Gastrocnemius medialis (tissue), 4 donors: ENCODE measurements at regions not wholly inside any gene's neighbourhood (a gene's known extent, or its start where the extent isn't known, plus 50 kb on each side); places are given as distances from the start of the nearest gene placed in this dataset.

Experiments used
- ATAC-seq, 2 donors: fragments of 150-250 bp; one replicate each; pipeline ENCODE4 v1.9.1; 2016
- DNase-seq, 2 donors: peaks; one replicate each; pipeline ENCODE4 v3.0.0-alpha.2; 2019
- H3K27ac ChIP-seq, 4 donors: fragments of 200-600 bp; sonication (generic); 1 replicate in 1 of 4; 2 replicates in 3 of 4; pipeline ENCODE4 v1.5.1; 2016 to 2018; ENCODE audit warnings: mild to moderate bottlenecking in 2 of 4, moderate library complexity in 1 of 4
- H3K27me3 ChIP-seq, 3 donors: fragments of 200-600 bp; sonication (generic) in 2 of 3; 1 replicate in 1 of 3; 2 replicates in 2 of 3; pipeline versions ENCODE4 v1.5.1 to v1.6.0; 2016 to 2019; ENCODE audit warnings: mild to moderate bottlenecking in 1 of 3, moderate library complexity in 1 of 3
- H3K36me3 ChIP-seq, 2 donors: fragments of 200-600 bp; sonication (generic) in 1 of 2; one replicate each; pipeline ENCODE4 v1.5.1; 2017 to 2018
- H3K4me1 ChIP-seq, 2 donors: fragments of 200-600 bp; sonication (generic) in 1 of 2; one replicate each; pipeline ENCODE4 v1.5.1; 2016 to 2017; ENCODE audit warnings: mild to moderate bottlenecking in 2 of 2
- H3K4me3 ChIP-seq, 4 donors: fragments of 200-600 bp; sonication (generic) in 3 of 4; 1 replicate in 1 of 4; 2 replicates in 3 of 4; pipeline ENCODE4 v1.5.1; 2016 to 2019; ENCODE audit warnings: mild to moderate bottlenecking in 2 of 4
- H3K9me3 ChIP-seq, 3 donors: fragments of 200-600 bp; sonication (generic) in 2 of 3; 1 replicate in 1 of 3; 2 replicates in 2 of 3; pipeline ENCODE4 v1.5.1; 2016 to 2019
- POLR2A ChIP-seq, 2 donors: fragments of 450-650 bp; IDR thresholded peaks; one replicate each; pipeline ENCODE4 v1.6.1; 2017; ENCODE audit warnings: antibody characterized with exemption in 2 of 2, mild to moderate bottlenecking in 2 of 2, moderate library complexity in 2 of 2
- in situ Hi-C, 4 donors: fragments of 200-750 bp; cut with MboI; loops; one replicate each; pipeline versions ENCODE4 v1.15.0 to v1.8.0; 2017; ENCODE audit warnings: low sequenced_read_pairs in 4 of 4
- intact Hi-C: fragments of 100-400 bp; cut with DNase I; formaldehyde crosslinking; loops from one replicate; pipeline ENCODE4 v1.15.1; 2023; ENCODE audit warnings: low total_unique reads
- TF ChIP-seq, protein P1 (sequence below), 5 experiments: fragments of 450-650 bp in 3 of 5; fragments of 200-600 bp in 2 of 5; sonication (generic) in 2 of 5; IDR thresholded peaks in 4 of 5; conservative IDR thresholded peaks in 1 of 5; 1 replicate in 4 of 5; 2 replicates in 1 of 5; pipeline ENCODE4 v1.5.1; 2016 to 2019; ENCODE audit warnings: antibody characterized with exemption in 5 of 5, mild to moderate bottlenecking in 3 of 5, moderate library complexity in 3 of 5

DNA sequence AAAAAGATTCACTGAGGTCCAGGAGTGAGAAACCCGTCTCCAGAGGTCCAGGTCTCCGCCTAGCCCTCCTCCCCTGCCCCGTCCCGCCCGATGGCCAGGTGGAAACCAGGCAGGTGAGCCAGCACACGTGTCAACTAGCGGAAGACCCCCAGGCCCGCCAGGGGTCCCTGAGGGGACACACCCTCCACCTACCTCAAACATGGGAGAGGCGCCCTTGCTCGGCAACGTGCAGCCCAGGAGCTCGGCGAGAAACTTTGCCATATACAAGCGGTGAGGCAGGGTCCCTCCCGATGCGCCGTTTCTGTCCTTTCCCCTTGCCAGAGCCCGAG, 330.0 kb downstream of the HNRNPD start:
- no peak for TF ChIP-seq POLR2A (IDR thresholded peaks at IDR 0.05)
- TF ChIP-seq, protein P1, sequence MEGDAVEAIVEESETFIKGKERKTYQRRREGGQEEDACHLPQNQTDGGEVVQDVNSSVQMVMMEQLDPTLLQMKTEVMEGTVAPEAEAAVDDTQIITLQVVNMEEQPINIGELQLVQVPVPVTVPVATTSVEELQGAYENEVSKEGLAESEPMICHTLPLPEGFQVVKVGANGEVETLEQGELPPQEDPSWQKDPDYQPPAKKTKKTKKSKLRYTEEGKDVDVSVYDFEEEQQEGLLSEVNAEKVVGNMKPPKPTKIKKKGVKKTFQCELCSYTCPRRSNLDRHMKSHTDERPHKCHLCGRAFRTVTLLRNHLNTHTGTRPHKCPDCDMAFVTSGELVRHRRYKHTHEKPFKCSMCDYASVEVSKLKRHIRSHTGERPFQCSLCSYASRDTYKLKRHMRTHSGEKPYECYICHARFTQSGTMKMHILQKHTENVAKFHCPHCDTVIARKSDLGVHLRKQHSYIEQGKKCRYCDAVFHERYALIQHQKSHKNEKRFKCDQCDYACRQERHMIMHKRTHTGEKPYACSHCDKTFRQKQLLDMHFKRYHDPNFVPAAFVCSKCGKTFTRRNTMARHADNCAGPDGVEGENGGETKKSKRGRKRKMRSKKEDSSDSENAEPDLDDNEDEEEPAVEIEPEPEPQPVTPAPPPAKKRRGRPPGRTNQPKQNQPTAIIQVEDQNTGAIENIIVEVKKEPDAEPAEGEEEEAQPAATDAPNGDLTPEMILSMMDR (IDR thresholded peaks at IDR 0.05 in 4 of 5, conservative IDR thresholded peaks at IDR 0.05 in 1 of 5), result no peak
- Histone ChIP-seq H3K9me3 (no peaks in the 10 kb centered on the region), H3K27ac (no peak overlapping the region), H3K4me3 (peak overlapping the region in 3 of 4 donors; percentile 27 to 61 (median 57)), H3K4me1 (peaks cover 3 to 6% of the 10 kb centered on the region in 2 donors), H3K27me3 (peaks cover 4 to 12% (median 8%) of the 10 kb centered on the region in 3 donors), H3K36me3 (no peaks in the 10 kb centered on the region)
- intact Hi-C loops, result no loop called here
- ATAC-seq (no peak), DNase-seq (no peak)
- in situ Hi-C loops, result no loop called here

GRCh38 chr4:82043081-82043808, 330.5 kb downstream of the HNRNPD start:
- H3K27me3 ChIP-seq, result peaks cover 4 to 12% (median 8%) of the 10 kb centered on the region in 3 donors
- H3K4me3 ChIP-seq, result peak overlapping the region in 3 of 4 donors; percentile 27 to 61 (median 57)
- no peaks in the 10 kb centered on the region for H3K9me3 ChIP-seq
- ATAC-seq (no peak), DNase-seq (no peak)
- in situ Hi-C loops, result no loop called here
- H3K4me1 ChIP-seq, result peaks cover 3 to 6% of the 10 kb centered on the region in 2 donors
- H3K27ac ChIP-seq, result no peak overlapping the region
- TF ChIP-seq POLR2A (IDR thresholded peaks at IDR 0.05), result no peak
- TF ChIP-seq, protein P1 (IDR thresholded peaks at IDR 0.05 in 4 of 5, conservative IDR thresholded peaks at IDR 0.05 in 1 of 5), result no peak
- H3K36me3 ChIP-seq, result no peaks in the 10 kb centered on the region
- intact Hi-C loops, result no loop called here

- Histone ChIP-seq H3K4me3 (no peak overlapping the region), H3K4me1 (peaks cover 3 to 6% of the 10 kb centered on the region in 2 donors), H3K27me3 (peaks cover 0 to 12% (median 5%) of the 10 kb centered on the region in 3 donors), H3K27ac (no peak overlapping the region), H3K9me3 (no peaks in the 10 kb centered on the region), H3K36me3 (no peaks in the 10 kb centered on the region)
- no peak for DNase-seq
- TF ChIP-seq POLR2A (IDR thresholded peaks at IDR 0.05), result no peak
- TF ChIP-seq, protein P1 (IDR thresholded peaks at IDR 0.05 in 4 of 5, conservative IDR thresholded peaks at IDR 0.05 in 1 of 5), result no peak
- ATAC-seq, result no peak
- in situ Hi-C loops, result no loop called here
- intact Hi-C loops, result no loop called here
Observed at GRCh38 chr4:82042042-82042441, 331.7 kb downstream of the HNRNPD start.

GRCh38 chr4:82038936-82039335, 334.9 kb downstream of the HNRNPD start:
- no peak for ATAC-seq
- peaks cover 3 to 6% of the 10 kb centered on the region in 2 donors for H3K4me1 ChIP-seq
- in situ Hi-C loops, result no loop called here
- intact Hi-C loops, result no loop called here
- H3K27ac ChIP-seq, result no peak overlapping the region
- TF ChIP-seq POLR2A (IDR thresholded peaks at IDR 0.05), result no peak
- TF ChIP-seq, protein P1 (IDR thresholded peaks at IDR 0.05 in 4 of 5, conservative IDR thresholded peaks at IDR 0.05 in 1 of 5), result no peak
- no peaks in the 10 kb centered on the region for H3K9me3 ChIP-seq
- no peak for DNase-seq
- H3K27me3 ChIP-seq, result peaks cover 0 to 2% (median 0%) of the 10 kb centered on the region in 3 donors
- no peak overlapping the region for H3K4me3 ChIP-seq
- no peaks in the 10 kb centered on the region for H3K36me3 ChIP-seq
